GM12891 (cell line): ENCODE measurements at regions not wholly inside any gene's neighbourhood (a gene's known extent, or its start where the extent isn't known, plus 50 kb on each side); places are given as distances from the start of the nearest gene placed in this dataset.

Experiments
- POLR2A ChIP-seq: IDR thresholded peaks from 2 replicates; pipeline ENCODE4 v1.6.1; 2011; ENCODE audit warnings: low read depth, low read length, control low read depth
- POLR2AphosphoS5 ChIP-seq: IDR thresholded peaks from 2 replicates; pipeline ENCODE4 v1.6.1; 2011; ENCODE audit warnings: low read depth, low read length, control low read depth
- TAF1 ChIP-seq: IDR thresholded peaks from 2 replicates; pipeline ENCODE4 v1.6.1; 2011; ENCODE audit warnings: low read depth, low read length, control low read depth

DNA sequence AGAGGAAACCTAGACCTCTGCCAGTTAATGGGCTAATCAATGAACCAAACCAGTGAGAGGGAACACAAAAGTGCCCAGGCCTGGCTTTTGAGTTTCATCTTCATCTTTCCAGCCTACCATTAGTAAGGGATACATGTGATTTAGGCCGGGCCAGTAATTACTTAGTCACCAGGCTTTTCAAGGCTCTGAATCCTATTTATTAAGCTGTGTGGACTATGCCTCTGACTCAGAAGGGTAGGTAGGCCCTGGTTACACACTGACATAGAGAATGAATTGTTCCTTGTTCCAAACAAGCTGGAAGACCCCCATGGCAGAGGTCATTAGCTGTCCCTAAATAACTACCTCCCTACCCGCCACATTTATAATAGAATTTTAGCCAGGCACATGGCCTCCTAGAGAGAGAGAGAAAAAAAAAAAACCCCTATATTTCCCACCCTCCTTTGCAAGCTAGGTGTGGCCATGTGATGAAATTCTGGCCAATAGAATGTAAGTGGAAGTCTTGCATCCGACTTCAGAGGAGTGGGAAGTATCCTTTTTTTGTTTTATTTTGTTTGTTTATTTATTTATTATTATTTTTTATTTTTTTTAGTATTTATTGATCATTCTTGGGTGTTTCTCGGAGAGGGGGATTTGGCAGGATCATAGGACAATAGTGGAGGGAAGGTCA, 112.3 kb upstream of the BCOR start:
- no peak for TF ChIP-seq TAF1
- TF ChIP-seq POLR2AphosphoS5: no peak
- TF ChIP-seq POLR2A: no peak
